Fibroblast of villous mesenchyme (primary cell): ENCODE measurements at regions not wholly inside any gene's neighbourhood (a gene's known extent, or its start where the extent isn't known, plus 50 kb on each side); places are given as distances from the start of the nearest gene placed in this dataset.

Source experiments
- DNase-seq: peaks from one replicate; pipeline ENCODE4 v3.0.0-alpha.2; 2010; ENCODE audit warnings: low read depth
- H3K4me3 ChIP-seq: 2 replicates; pipeline ENCODE4 v1.5.1; 2011; ENCODE audit warnings: low read depth, mild to moderate bottlenecking, low read length
- CTCF ChIP-seq: IDR thresholded peaks from 2 replicates; pipeline ENCODE4 v1.5.1; 2012; ENCODE audit warnings: low read depth, mild to moderate bottlenecking, low read length; ENCODE audit not compliant: insufficient read depth

- no peak overlapping the region for H3K4me3 ChIP-seq
- no peak for TF ChIP-seq CTCF
- no peak for DNase-seq
Measured at GRCh38 chr12:18926188-18926587, 188.3 kb downstream of the CAPZA3 start.

GRCh38 chr12:18932211-18932610 lies 194.3 kb downstream of the CAPZA3 start:
- no peak overlapping the region for H3K4me3 ChIP-seq
- no peak for TF ChIP-seq CTCF
- DNase-seq: peak; percentile 5

- no peak overlapping the region for H3K4me3 ChIP-seq
- peak; percentile 48 for DNase-seq
- TF ChIP-seq CTCF: no peak
Measured at GRCh38 chr12:18932715-18933114, 194.8 kb downstream of the CAPZA3 start.

- DNase-seq: no peak
- H3K4me3 ChIP-seq: no peak overlapping the region
- no peak for TF ChIP-seq CTCF
Measured at GRCh38 chr12:18935371-18935965, 194.1 kb upstream of the PLEKHA5 start.

- DNase-seq: no peak
- no peak for TF ChIP-seq CTCF
- H3K4me3 ChIP-seq: no peak overlapping the region
Measured at GRCh38 chr12:18939051-18939450, 190.5 kb upstream of the PLEKHA5 start.

GRCh38 chr12:18942669-18943068 lies 186.9 kb upstream of the PLEKHA5 start:
- no peak for TF ChIP-seq CTCF
- no peak overlapping the region for H3K4me3 ChIP-seq
- no peak for DNase-seq

GRCh38 chr12:18943200-18943599 lies 186.3 kb upstream of the PLEKHA5 start:
- no peak overlapping the region for H3K4me3 ChIP-seq
- DNase-seq: no peak
- no peak for TF ChIP-seq CTCF
